Ishikawa (cell line): ENCODE measurements at regions not wholly inside any gene's neighbourhood (a gene's known extent, or its start where the extent isn't known, plus 50 kb on each side); places are given as distances from the start of the nearest gene placed in this dataset.

Experiments used
- CEBPB ChIP-seq: IDR thresholded peaks from 2 replicates; pipeline ENCODE4 v1.6.1; 2012
- CREB1 ChIP-seq: IDR thresholded peaks from 2 replicates; pipeline ENCODE4 v1.6.1; 2012; ENCODE audit warnings: low read depth
- EGR1 ChIP-seq: IDR thresholded peaks from 2 replicates; pipeline ENCODE4 v1.6.1; 2012
- EP300 ChIP-seq: IDR thresholded peaks from 2 replicates; pipeline ENCODE4 v1.6.1; 2012; ENCODE audit warnings: borderline replicate concordance
- FOXM1 ChIP-seq: IDR thresholded peaks from 2 replicates; pipeline ENCODE4 v1.6.1; 2012; ENCODE audit warnings: low read depth, borderline replicate concordance
- NFIC ChIP-seq: IDR thresholded peaks from 2 replicates; pipeline ENCODE4 v1.6.1; 2012
- RAD21 ChIP-seq: IDR thresholded peaks from 2 replicates; pipeline ENCODE4 v1.6.1; 2012; ENCODE audit warnings: low read depth
- TAF1 ChIP-seq: IDR thresholded peaks from 2 replicates; pipeline ENCODE4 v1.6.1; 2012; ENCODE audit warnings: low read depth, mild to moderate bottlenecking
- TCF12 ChIP-seq: IDR thresholded peaks from 2 replicates; pipeline ENCODE4 v1.6.1; 2012; ENCODE audit warnings: low read depth
- TEAD4 ChIP-seq: IDR thresholded peaks from 2 replicates; pipeline ENCODE4 v1.6.1; 2012
- YY1 ChIP-seq: IDR thresholded peaks from 2 replicates; pipeline ENCODE4 v1.6.1; 2012; ENCODE audit warnings: low read depth
- ZBTB7A ChIP-seq: IDR thresholded peaks from 2 replicates; pipeline ENCODE4 v1.6.1; 2012; ENCODE audit warnings: low read depth
- TF ChIP-seq, protein P1 (sequence below): IDR thresholded peaks from 2 replicates; pipeline ENCODE4 v1.6.1; 2012
- TF ChIP-seq, protein P2 (sequence below): IDR thresholded peaks from 2 replicates; pipeline ENCODE4 v1.6.1; 2012; ENCODE audit warnings: low read depth, mild to moderate bottlenecking
- TF ChIP-seq, protein P3 (sequence below): IDR thresholded peaks from 2 replicates; pipeline ENCODE4 v1.6.1; 2012

DNA sequence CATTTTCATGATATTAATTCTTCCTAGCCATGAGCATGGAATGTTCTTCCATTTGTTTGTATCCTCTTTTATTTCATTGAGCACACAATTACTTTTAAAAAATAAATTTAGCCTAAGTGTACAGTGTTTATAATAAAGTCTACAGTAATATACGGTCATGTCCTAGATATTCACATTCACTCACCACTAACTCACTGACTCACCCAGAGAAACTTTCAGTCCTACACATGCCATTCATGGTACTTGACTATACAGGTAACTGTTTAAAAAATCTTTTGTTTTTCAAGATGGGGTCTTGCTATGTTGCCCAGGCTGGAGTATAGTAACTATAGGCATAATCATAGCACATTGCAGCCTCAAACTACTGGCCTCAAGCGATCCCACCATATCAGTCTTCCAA lies 348.1 kb downstream of the RAPGEF2 start:
- TF ChIP-seq TCF12: no peak
- no peak for TF ChIP-seq RAD21
- no peak for TF ChIP-seq YY1
- TF ChIP-seq TAF1: no peak
- no peak for TF ChIP-seq TEAD4
- no peak for TF ChIP-seq ZBTB7A
- TF ChIP-seq, protein P1, sequence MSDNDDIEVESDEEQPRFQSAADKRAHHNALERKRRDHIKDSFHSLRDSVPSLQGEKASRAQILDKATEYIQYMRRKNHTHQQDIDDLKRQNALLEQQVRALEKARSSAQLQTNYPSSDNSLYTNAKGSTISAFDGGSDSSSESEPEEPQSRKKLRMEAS: no peak
- no peak for TF ChIP-seq CREB1
- TF ChIP-seq NFIC: no peak
- no peak for TF ChIP-seq FOXM1
- no peak for TF ChIP-seq CEBPB
- no peak for TF ChIP-seq EP300
- TF ChIP-seq, protein P2, sequence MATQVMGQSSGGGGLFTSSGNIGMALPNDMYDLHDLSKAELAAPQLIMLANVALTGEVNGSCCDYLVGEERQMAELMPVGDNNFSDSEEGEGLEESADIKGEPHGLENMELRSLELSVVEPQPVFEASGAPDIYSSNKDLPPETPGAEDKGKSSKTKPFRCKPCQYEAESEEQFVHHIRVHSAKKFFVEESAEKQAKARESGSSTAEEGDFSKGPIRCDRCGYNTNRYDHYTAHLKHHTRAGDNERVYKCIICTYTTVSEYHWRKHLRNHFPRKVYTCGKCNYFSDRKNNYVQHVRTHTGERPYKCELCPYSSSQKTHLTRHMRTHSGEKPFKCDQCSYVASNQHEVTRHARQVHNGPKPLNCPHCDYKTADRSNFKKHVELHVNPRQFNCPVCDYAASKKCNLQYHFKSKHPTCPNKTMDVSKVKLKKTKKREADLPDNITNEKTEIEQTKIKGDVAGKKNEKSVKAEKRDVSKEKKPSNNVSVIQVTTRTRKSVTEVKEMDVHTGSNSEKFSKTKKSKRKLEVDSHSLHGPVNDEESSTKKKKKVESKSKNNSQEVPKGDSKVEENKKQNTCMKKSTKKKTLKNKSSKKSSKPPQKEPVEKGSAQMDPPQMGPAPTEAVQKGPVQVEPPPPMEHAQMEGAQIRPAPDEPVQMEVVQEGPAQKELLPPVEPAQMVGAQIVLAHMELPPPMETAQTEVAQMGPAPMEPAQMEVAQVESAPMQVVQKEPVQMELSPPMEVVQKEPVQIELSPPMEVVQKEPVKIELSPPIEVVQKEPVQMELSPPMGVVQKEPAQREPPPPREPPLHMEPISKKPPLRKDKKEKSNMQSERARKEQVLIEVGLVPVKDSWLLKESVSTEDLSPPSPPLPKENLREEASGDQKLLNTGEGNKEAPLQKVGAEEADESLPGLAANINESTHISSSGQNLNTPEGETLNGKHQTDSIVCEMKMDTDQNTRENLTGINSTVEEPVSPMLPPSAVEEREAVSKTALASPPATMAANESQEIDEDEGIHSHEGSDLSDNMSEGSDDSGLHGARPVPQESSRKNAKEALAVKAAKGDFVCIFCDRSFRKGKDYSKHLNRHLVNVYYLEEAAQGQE: no peak
- TF ChIP-seq, protein P3, sequence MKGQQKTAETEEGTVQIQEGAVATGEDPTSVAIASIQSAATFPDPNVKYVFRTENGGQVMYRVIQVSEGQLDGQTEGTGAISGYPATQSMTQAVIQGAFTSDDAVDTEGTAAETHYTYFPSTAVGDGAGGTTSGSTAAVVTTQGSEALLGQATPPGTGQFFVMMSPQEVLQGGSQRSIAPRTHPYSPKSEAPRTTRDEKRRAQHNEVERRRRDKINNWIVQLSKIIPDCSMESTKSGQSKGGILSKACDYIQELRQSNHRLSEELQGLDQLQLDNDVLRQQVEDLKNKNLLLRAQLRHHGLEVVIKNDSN: no peak
- no peak for TF ChIP-seq EGR1

DNA sequence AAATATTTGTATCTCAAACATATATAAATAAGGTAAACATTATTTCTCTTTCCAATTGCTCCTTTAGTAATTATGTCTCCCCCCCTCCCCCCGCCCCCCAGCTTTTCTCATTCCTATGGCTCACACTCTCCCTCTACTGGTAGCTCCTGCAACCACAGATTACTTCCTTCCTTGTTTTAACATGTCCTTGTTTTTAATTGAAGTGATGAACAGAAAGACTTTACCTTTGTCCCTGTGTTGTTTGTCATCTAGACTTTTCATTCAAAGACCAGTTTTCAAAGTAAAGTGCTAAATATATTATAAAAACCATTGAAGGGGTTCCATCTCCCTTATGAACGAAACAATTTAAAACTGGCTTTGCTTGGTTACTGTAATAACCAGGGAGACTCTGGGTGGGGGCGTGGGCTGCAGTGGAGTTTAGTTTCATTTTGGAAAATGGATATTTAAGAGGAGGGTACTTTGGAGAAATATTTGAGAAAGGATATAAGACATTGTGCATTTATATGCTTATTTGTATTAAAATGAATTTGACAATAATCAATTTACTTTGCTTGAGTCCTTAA lies 352.9 kb downstream of the RAPGEF2 start:
- no peak for TF ChIP-seq CREB1
- TF ChIP-seq, protein P3: no peak
- TF ChIP-seq RAD21: peak; percentile 68
- no peak for TF ChIP-seq YY1

DNA sequence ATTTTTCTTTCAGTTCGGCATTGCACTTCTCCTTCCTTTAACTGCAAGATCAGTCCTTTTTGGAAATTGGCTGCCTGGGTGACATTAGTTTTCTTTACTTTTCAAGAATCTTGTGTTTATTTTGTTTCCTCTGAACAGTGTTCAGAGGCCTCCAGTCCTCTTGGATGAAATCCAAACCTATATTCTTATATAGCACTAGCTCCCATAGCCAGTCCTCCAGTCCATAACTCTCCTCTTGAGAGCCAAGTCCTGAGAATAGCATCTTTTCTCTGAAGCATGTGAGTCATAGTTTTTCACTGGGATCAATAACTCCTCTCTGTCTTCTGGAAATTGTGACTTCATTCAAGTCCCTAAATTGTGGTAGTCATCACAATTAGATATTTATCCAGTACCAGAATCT lies 357.5 kb downstream of the RAPGEF2 start:
- TF ChIP-seq TAF1: no peak
- no peak for TF ChIP-seq YY1
- TF ChIP-seq, protein P2: no peak
- no peak for TF ChIP-seq NFIC
- no peak for TF ChIP-seq TCF12
- no peak for TF ChIP-seq TEAD4

DNA sequence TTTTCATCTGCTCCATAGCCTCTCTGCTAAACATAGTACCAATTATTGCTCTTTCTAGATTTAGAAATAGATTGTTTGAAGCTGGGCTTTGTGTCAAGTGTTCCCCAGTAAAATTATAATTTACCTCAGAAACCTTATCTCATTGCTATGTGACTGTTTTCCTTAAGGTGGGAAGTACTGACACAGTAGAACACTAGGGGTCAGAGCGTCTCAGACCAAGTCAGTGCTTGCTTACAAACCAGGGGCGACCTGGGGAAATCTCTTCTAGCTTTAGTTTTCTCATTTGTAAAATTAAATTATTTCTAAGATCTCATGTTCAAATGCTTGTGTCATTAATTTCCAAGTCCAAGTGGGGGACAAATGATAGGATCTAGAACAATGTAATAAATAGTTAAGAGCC lies 360.4 kb downstream of the RAPGEF2 start:
- TF ChIP-seq, protein P3: no peak
- TF ChIP-seq RAD21: 0 out of 2 replicates have a peak, but pooled peaks have one; percentile 14

DNA sequence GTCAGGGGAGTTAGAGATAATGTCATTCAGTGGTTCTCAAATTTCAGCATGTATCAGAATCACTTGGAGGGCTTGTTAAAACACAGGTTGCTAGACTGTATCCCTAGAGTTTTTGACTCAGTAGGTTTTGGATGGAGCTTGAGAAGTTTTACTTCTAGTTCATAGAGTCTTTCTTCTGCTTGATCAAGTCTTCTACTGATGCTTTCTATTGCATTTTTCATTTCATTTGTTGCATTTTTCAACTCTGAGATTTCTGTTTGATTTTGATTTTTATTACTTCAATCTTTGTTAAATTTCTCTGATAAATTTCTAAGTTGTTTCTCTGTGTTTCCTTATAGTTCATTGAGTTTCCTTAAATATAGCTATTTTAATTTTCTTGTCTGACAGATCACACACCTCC lies 361.4 kb downstream of the RAPGEF2 start:
- TF ChIP-seq EGR1 (no peak), CREB1 (no peak), EP300 (no peak), YY1 (no peak), FOXM1 (no peak), TEAD4 (no peak), TCF12 (no peak), RAD21 (no peak), TAF1 (no peak), CEBPB (no peak), ZBTB7A (no peak), NFIC (no peak)
- TF ChIP-seq, protein P3: no peak
- TF ChIP-seq, protein P2: no peak
- TF ChIP-seq, protein P1: no peak
